ENCODE measurements at regions not wholly inside any gene's neighbourhood (a gene's known extent, or its start where the extent isn't known, plus 50 kb on each side); places are given as distances from the start of the nearest gene placed in this dataset.
A peak's percentile ranks its signal among the peaks of the same experiment; 100 is the strongest.

DNA sequence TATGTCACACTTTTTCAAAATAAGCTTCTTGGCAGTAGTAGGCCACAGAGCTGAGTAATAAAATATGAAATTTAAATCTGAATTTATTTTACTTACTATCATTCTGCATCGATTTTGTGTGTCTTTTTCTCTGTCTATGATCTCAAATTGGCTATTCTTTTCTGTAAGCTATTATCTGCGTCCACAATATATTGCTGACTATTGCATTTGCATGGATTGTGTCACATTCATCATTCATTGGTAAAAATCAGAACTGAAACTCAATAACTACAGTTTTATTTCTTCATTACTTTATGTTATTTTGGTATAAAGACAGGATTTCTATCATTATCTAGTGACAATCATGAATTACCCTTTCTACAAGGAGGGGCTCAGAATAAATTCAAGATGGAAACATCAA, 154.8 kb upstream of the AGR3 start:
- TF ChIP-seq POLR2A (IDR thresholded peaks at IDR 0.05) (no peak), POLR2AphosphoS5 (IDR thresholded peaks at IDR 0.05) (no peak)
- TF ChIP-seq, protein P1, sequence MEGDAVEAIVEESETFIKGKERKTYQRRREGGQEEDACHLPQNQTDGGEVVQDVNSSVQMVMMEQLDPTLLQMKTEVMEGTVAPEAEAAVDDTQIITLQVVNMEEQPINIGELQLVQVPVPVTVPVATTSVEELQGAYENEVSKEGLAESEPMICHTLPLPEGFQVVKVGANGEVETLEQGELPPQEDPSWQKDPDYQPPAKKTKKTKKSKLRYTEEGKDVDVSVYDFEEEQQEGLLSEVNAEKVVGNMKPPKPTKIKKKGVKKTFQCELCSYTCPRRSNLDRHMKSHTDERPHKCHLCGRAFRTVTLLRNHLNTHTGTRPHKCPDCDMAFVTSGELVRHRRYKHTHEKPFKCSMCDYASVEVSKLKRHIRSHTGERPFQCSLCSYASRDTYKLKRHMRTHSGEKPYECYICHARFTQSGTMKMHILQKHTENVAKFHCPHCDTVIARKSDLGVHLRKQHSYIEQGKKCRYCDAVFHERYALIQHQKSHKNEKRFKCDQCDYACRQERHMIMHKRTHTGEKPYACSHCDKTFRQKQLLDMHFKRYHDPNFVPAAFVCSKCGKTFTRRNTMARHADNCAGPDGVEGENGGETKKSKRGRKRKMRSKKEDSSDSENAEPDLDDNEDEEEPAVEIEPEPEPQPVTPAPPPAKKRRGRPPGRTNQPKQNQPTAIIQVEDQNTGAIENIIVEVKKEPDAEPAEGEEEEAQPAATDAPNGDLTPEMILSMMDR (IDR thresholded peaks at IDR 0.05) = no peak
- Histone ChIP-seq H3K9me3 (no peaks in the 10 kb centered on the region), H3K4me3 (no peak overlapping the region), H3K27me3 (no peaks in the 10 kb centered on the region), H3K36me3 (no peaks in the 10 kb centered on the region), H3K27ac (no peak overlapping the region), H3K4me1 (no peaks in the 10 kb centered on the region)
- no peak for DNase-seq (ENCODE audit: low spot score in 2 of 2)
- intact Hi-C loops (cut with DNase I; ENCODE audit: low total_unique reads) = no loop called here

DNA sequence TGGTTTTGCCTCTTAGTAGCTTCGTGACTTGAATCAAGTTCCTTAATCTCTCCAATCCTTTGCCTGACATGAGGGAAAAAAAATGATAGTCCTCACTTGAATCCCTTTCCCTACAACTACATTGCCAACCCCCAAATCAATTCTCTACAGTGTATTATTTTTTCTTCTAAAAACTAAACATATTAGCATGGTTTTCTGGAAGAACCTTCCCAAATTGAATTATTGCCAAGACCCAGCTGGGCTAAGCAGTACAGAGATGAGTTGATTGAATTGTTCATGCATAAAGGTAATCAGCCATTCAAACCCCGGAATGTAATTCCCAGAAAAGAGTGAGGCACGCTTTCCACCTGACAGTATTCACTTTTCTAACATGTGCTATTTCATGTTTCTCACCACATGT, 155.6 kb upstream of the AGR3 start:
- H3K27ac ChIP-seq = no peak overlapping the region
- intact Hi-C loops (cut with DNase I; ENCODE audit: low total_unique reads) = no loop called here
- TF ChIP-seq POLR2AphosphoS5 (IDR thresholded peaks at IDR 0.05) (no peak), POLR2A (IDR thresholded peaks at IDR 0.05) (no peak)
- TF ChIP-seq, protein P1 (IDR thresholded peaks at IDR 0.05) = no peak
- H3K4me3 ChIP-seq = no peak overlapping the region
- DNase-seq (ENCODE audit: low spot score in 2 of 2) = no peak
- H3K9me3 ChIP-seq = no peaks in the 10 kb centered on the region
- H3K36me3 ChIP-seq = no peaks in the 10 kb centered on the region
- H3K27me3 ChIP-seq = no peaks in the 10 kb centered on the region
- no peaks in the 10 kb centered on the region for H3K4me1 ChIP-seq

DNA sequence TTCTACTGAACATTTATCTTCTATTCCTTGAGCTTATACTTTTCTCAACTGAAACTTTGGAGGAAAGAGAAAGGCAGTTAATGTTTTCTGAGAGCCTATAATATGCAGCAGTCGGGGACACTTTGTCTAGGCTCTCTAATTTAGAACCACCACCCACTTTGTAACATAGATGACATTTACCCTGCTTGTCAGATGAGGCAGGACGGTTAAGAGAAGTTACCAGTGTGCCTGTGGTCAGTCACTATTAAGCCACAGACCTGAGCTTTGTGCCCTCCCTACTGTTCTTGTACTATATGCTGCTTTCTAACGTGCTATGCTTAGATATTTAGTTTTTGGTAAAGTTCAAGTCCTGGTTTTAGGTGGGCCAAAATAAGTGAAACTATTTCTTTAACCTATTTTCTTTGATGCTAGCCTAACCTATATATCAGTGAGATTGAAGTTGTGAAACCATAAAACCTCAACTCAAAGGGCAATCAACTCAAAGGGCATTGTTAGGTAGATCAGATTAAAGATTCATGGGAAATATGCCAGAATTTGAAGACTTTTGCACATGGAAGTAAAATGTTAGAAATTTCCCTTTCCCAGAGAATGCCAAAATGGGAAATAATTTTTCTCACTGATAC, 156.5 kb upstream of the AGR3 start:
- TF ChIP-seq, protein P1 (IDR thresholded peaks at IDR 0.05) = no peak
- TF ChIP-seq POLR2AphosphoS5 (IDR thresholded peaks at IDR 0.05) = no peak
- TF ChIP-seq POLR2A (IDR thresholded peaks at IDR 0.05) = no peak
- no peak overlapping the region for H3K4me3 ChIP-seq
- H3K4me1 ChIP-seq = no peaks in the 10 kb centered on the region
- intact Hi-C loops (cut with DNase I; ENCODE audit: low total_unique reads) = no loop called here
- no peaks in the 10 kb centered on the region for H3K36me3 ChIP-seq
- H3K27me3 ChIP-seq = no peaks in the 10 kb centered on the region
- H3K9me3 ChIP-seq = no peaks in the 10 kb centered on the region
- peak overlapping the region; percentile 22 to 40 for H3K27ac ChIP-seq
- no peak for DNase-seq (ENCODE audit: low spot score in 2 of 2)

DNA sequence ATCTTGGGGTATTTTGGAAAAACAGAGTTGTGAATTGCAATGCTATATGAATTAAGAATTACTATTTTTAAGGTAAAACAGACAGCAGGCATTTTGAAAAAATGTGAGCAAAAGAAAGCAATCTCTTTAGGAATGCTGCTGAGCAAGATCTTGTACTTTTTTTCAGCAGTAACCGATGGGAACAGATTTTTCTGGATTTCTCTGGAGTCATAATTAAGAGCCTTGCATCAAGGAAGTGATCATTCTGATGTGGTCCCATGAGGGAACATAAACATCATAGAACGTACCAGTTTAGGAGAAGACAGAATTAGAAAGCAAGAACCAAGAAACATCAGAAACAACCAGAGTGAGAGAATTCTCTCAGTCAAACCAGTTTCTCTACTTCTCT, 157.0 kb upstream of the AGR3 start:
- Histone ChIP-seq H3K4me1 (no peaks in the 10 kb centered on the region), H3K27ac (peak overlapping the region in 1 of 2 donors; percentile 51)
- no peak for TF ChIP-seq POLR2A (IDR thresholded peaks at IDR 0.05)
- TF ChIP-seq POLR2AphosphoS5 (IDR thresholded peaks at IDR 0.05) = no peak
- TF ChIP-seq, protein P1 (IDR thresholded peaks at IDR 0.05) = no peak

DNA sequence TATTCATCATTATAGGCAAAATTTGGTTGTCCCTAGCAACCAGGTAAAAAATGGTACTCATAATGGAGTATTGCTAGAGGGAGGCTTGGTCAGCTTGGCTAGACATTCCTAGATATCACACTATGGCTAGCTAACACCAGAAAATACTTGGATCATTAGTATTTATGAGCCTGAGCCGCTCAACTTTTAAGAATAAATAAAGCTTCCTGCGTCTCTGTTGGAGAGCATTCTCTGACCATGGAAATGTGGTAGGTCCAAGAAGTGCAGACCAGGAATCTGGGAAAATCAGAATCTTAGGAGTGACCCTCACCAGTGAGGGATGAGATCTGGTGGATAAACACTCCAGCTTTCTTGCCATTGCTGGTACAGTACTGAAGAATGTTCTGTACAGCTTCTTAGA, 157.6 kb upstream of the AGR3 start:
- Histone ChIP-seq H3K36me3 (no peaks in the 10 kb centered on the region), H3K27me3 (no peaks in the 10 kb centered on the region), H3K27ac (peak overlapping the region in 1 of 2 donors; percentile 51), H3K4me3 (no peak overlapping the region), H3K9me3 (no peaks in the 10 kb centered on the region), H3K4me1 (no peaks in the 10 kb centered on the region)
- DNase-seq (ENCODE audit: low spot score in 2 of 2) = no peak
- no peak for TF ChIP-seq POLR2A (IDR thresholded peaks at IDR 0.05)
- TF ChIP-seq, protein P1 (IDR thresholded peaks at IDR 0.05) = no peak
- TF ChIP-seq POLR2AphosphoS5 (IDR thresholded peaks at IDR 0.05) = no peak
- intact Hi-C loops (cut with DNase I; ENCODE audit: low total_unique reads) = no loop called here

More for the DNA sequence above, 157.0 kb upstream of the AGR3 start:
- H3K36me3 ChIP-seq = no peaks in the 10 kb centered on the region
- no peaks in the 10 kb centered on the region for H3K27me3 ChIP-seq
- no peaks in the 10 kb centered on the region for H3K9me3 ChIP-seq
- no peak for DNase-seq (ENCODE audit: low spot score in 2 of 2)
- intact Hi-C loops (cut with DNase I; ENCODE audit: low total_unique reads) = no loop called here
- no peak overlapping the region for H3K4me3 ChIP-seq

Data from breast epithelium (tissue), 4 donors.